ENCODE measurements at regions not wholly inside any gene's neighbourhood (a gene's known extent, or its start where the extent isn't known, plus 50 kb on each side); places are given as distances from the start of the nearest gene placed in this dataset.

GRCh38 chr10:22481106-22481505 lies 135.8 kb downstream of the SPAG6 start:
- no CpG with 5 or more reads among the region's 6 CpGs for WGBS (ENCODE audit: extremely low coverage, insufficient read length, low lambda C conversion rate)
- Histone ChIP-seq H2BK12ac (ENCODE audit: insufficient read length, low read depth, low read length) (no peak overlapping the region), H2AFZ (ENCODE audit: low read length) (no peak overlapping the region), H3K9ac (ENCODE audit: extremely low read depth, insufficient read length, low read length) (no peak overlapping the region), H3K4me2 (ENCODE audit: insufficient read depth, insufficient read length, low read length) (no peak overlapping the region), H4K20me1 (ENCODE audit: control insufficient read depth, insufficient read depth, insufficient read length) (peaks cover 3% of the 10 kb centered on the region), H3K27ac (ENCODE audit: insufficient read length, low read depth, low read length) (no peak overlapping the region), H2AK5ac (ENCODE audit: insufficient read length, low read length) (no peak overlapping the region), H3K79me1 (ENCODE audit: insufficient read depth, low read depth, low read length, poor library complexity, severe bottlenecking) (no peaks in the 10 kb centered on the region), H2BK15ac (ENCODE audit: low read depth, low read length) (no peak overlapping the region), H3K23ac (ENCODE audit: insufficient read length, low read depth, low read length) (no peak overlapping the region), H3K18ac (ENCODE audit: insufficient read length, low read depth, low read length) (no peak overlapping the region), H3K9me3 (ENCODE audit: control insufficient read depth, low read depth, low read length) (no peaks in the 10 kb centered on the region), H2BK20ac (ENCODE audit: low read depth, low read length, poor library complexity, severe bottlenecking) (no peak overlapping the region), H2BK5ac (ENCODE audit: insufficient read length, low read length) (no peak overlapping the region), H3K4me1 (ENCODE audit: insufficient read depth, low read length) (no peaks in the 10 kb centered on the region; the same call in 1 of the 2 replicates), H2BK120ac (ENCODE audit: low read depth, low read length, poor library complexity, severe bottlenecking) (no peak overlapping the region), H3K79me2 (ENCODE audit: insufficient read depth, low read length) (no peaks in the 10 kb centered on the region), H3K4ac (ENCODE audit: low read depth, low read length) (no peak overlapping the region), H3T11ph (ENCODE audit: low read length) (no peak overlapping the region), H4K8ac (replicated peaks; ENCODE audit: insufficient read length, low read depth, low read length) (no peak overlapping the region), H4K91ac (ENCODE audit: insufficient read length, low read depth, low read length) (no peak overlapping the region), H3K14ac (ENCODE audit: insufficient read depth, low read length) (no peak overlapping the region), H3K23me2 (ENCODE audit: insufficient read length, low read depth, low read length, poor library complexity, severe bottlenecking) (peaks cover 16% of the 10 kb centered on the region), H3K27me3 (ENCODE audit: insufficient read depth, low read length) (peaks cover 38% of the 10 kb centered on the region), H4K5ac (ENCODE audit: insufficient read length, low read depth, low read length) (no peak overlapping the region), H3K56ac (ENCODE audit: insufficient read length, low read depth, low read length) (no peak overlapping the region)
- no peak for DNase-seq
- no peaks in the 10 kb centered on the region for H3K9me3 Mint-ChIP-seq
- peaks cover 15 to 24% of the 10 kb centered on the region in 2 experiments for H3K4me1 Mint-ChIP-seq
- no peaks in the 10 kb centered on the region; a peak in 1 of 7 replicates for H3K36me3 Mint-ChIP-seq (ENCODE audit: insufficient read depth in 1 of 3, low read depth in 3 of 3)
- no peak overlapping the region for H3K4me3 Mint-ChIP-seq
- H3K27me3 Mint-ChIP-seq (ENCODE audit: low read depth) = peaks cover 67% of the 10 kb centered on the region
- H3K27ac Mint-ChIP-seq = no peak overlapping the region
- TF ChIP-seq, protein P1, sequence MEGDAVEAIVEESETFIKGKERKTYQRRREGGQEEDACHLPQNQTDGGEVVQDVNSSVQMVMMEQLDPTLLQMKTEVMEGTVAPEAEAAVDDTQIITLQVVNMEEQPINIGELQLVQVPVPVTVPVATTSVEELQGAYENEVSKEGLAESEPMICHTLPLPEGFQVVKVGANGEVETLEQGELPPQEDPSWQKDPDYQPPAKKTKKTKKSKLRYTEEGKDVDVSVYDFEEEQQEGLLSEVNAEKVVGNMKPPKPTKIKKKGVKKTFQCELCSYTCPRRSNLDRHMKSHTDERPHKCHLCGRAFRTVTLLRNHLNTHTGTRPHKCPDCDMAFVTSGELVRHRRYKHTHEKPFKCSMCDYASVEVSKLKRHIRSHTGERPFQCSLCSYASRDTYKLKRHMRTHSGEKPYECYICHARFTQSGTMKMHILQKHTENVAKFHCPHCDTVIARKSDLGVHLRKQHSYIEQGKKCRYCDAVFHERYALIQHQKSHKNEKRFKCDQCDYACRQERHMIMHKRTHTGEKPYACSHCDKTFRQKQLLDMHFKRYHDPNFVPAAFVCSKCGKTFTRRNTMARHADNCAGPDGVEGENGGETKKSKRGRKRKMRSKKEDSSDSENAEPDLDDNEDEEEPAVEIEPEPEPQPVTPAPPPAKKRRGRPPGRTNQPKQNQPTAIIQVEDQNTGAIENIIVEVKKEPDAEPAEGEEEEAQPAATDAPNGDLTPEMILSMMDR (conservative IDR thresholded peaks at IDR 0.05) = no peak
